ENCODE measurements at regions not wholly inside any gene's neighbourhood (a gene's known extent, or its start where the extent isn't known, plus 50 kb on each side); places are given as distances from the start of the nearest gene placed in this dataset.

GRCh38 chr11:115659061-115659963 lies 155.1 kb upstream of the CADM1 start:
- H3K4me3 Mint-ChIP-seq (ENCODE audit: unreplicated experiment): peak overlapping the region; percentile 76
- DNase-seq: peak; percentile 57
- H3K9me3 Mint-ChIP-seq (ENCODE audit: unreplicated experiment): peaks cover 5% of the 10 kb centered on the region
- peaks cover 8% of the 10 kb centered on the region for H3K27me3 Mint-ChIP-seq (ENCODE audit: unreplicated experiment)
- H3K36me3 Mint-ChIP-seq (ENCODE audit: unreplicated experiment): no peaks in the 10 kb centered on the region
- H3K27ac Mint-ChIP-seq (ENCODE audit: unreplicated experiment): peak overlapping the region; percentile 83
- TF ChIP-seq CTCF (IDR thresholded peaks at IDR 0.05; ENCODE audit: partially characterized antibody, unreplicated experiment): no peak
- H3K4me1 Mint-ChIP-seq (ENCODE audit: low read depth, unreplicated experiment): peaks cover 34% of the 10 kb centered on the region

GRCh38 chr11:115657586-115657985 lies 153.4 kb upstream of the CADM1 start:
- H3K27me3 Mint-ChIP-seq (ENCODE audit: unreplicated experiment): peaks cover 6% of the 10 kb centered on the region

GRCh38 chr11:115656669-115657068 lies 152.5 kb upstream of the CADM1 start:
- H3K27ac Mint-ChIP-seq (ENCODE audit: unreplicated experiment): no peak overlapping the region
- H3K27me3 Mint-ChIP-seq (ENCODE audit: unreplicated experiment): peaks cover 6% of the 10 kb centered on the region
- no peaks in the 10 kb centered on the region for H3K36me3 Mint-ChIP-seq (ENCODE audit: unreplicated experiment)
- H3K4me1 Mint-ChIP-seq (ENCODE audit: low read depth, unreplicated experiment): peaks cover 41% of the 10 kb centered on the region
- TF ChIP-seq CTCF (IDR thresholded peaks at IDR 0.05; ENCODE audit: partially characterized antibody, unreplicated experiment): no peak
- H3K4me3 Mint-ChIP-seq (ENCODE audit: unreplicated experiment): no peak overlapping the region
- DNase-seq: no peak
- H3K9me3 Mint-ChIP-seq (ENCODE audit: unreplicated experiment): peaks cover 5% of the 10 kb centered on the region

More at GRCh38 chr11:115657586-115657985, 153.4 kb upstream of the CADM1 start:
- TF ChIP-seq CTCF (IDR thresholded peaks at IDR 0.05; ENCODE audit: partially characterized antibody, unreplicated experiment): no peak
- Mint-ChIP-seq H3K4me3 (ENCODE audit: unreplicated experiment) (no peak overlapping the region), H3K9me3 (ENCODE audit: unreplicated experiment) (peaks cover 5% of the 10 kb centered on the region), H3K4me1 (ENCODE audit: low read depth, unreplicated experiment) (peaks cover 33% of the 10 kb centered on the region), H3K36me3 (ENCODE audit: unreplicated experiment) (no peaks in the 10 kb centered on the region), H3K27ac (ENCODE audit: unreplicated experiment) (no peak overlapping the region)
- no peak for DNase-seq

- TF ChIP-seq CTCF (IDR thresholded peaks at IDR 0.05; ENCODE audit: partially characterized antibody, unreplicated experiment): no peak
- peaks cover 6% of the 10 kb centered on the region for H3K27me3 Mint-ChIP-seq (ENCODE audit: unreplicated experiment)
- peaks cover 5% of the 10 kb centered on the region for H3K9me3 Mint-ChIP-seq (ENCODE audit: unreplicated experiment)
- H3K4me3 Mint-ChIP-seq (ENCODE audit: unreplicated experiment): peak overlapping the region; percentile 36
- no peak overlapping the region for H3K27ac Mint-ChIP-seq (ENCODE audit: unreplicated experiment)
- DNase-seq: no peak
- peaks cover 42% of the 10 kb centered on the region for H3K4me1 Mint-ChIP-seq (ENCODE audit: low read depth, unreplicated experiment)
- H3K36me3 Mint-ChIP-seq (ENCODE audit: unreplicated experiment): no peaks in the 10 kb centered on the region
Measured at GRCh38 chr11:115656041-115656440, 151.8 kb upstream of the CADM1 start.

- Mint-ChIP-seq H3K27ac (ENCODE audit: unreplicated experiment) (no peak overlapping the region), H3K4me1 (ENCODE audit: low read depth, unreplicated experiment) (peaks cover 45% of the 10 kb centered on the region), H3K9me3 (ENCODE audit: unreplicated experiment) (peaks cover 11% of the 10 kb centered on the region), H3K4me3 (ENCODE audit: unreplicated experiment) (no peak overlapping the region), H3K36me3 (ENCODE audit: unreplicated experiment) (no peaks in the 10 kb centered on the region), H3K27me3 (ENCODE audit: unreplicated experiment) (peaks cover 8% of the 10 kb centered on the region)
- DNase-seq: no peak
- no peak for TF ChIP-seq CTCF (IDR thresholded peaks at IDR 0.05; ENCODE audit: partially characterized antibody, unreplicated experiment)
Measured at GRCh38 chr11:115654792-115655191, 150.6 kb upstream of the CADM1 start.
